Kidney epithelial cell (primary cell): ENCODE measurements at regions not wholly inside any gene's neighbourhood (a gene's known extent, or its start where the extent isn't known, plus 50 kb on each side); places are given as distances from the start of the nearest gene placed in this dataset.

ENCODE experiments used
- DNase-seq: peaks from one replicate; pipeline ENCODE4 v3.0.0-alpha.2; 2010; ENCODE audit warnings: low read depth
- H3K27me3 ChIP-seq: 2 replicates; pipeline ENCODE4 v1.6.0; 2011; ENCODE audit warnings: low read length; ENCODE audit not compliant: control insufficient read depth, insufficient read depth
- H3K36me3 ChIP-seq: 2 replicates; pipeline ENCODE4 v1.5.1; 2011; ENCODE audit warnings: low read length; ENCODE audit not compliant: control insufficient read depth, insufficient read depth
- H3K4me3 ChIP-seq: 2 replicates; pipeline ENCODE4 v1.5.1; 2011; ENCODE audit warnings: low read depth, mild to moderate bottlenecking, control low read depth, low read length
- CTCF ChIP-seq: IDR thresholded peaks from 2 replicates; pipeline ENCODE4 v1.5.1; 2011; ENCODE audit warnings: mild to moderate bottlenecking, moderate library complexity, low read length, control low read depth, inconsistent platforms; ENCODE audit not compliant: insufficient read depth, poor library complexity, severe bottlenecking

GRCh38 chr7:93040355-93040754 is 77.4 kb downstream of the SAMD9 start:
- no peaks in the 10 kb centered on the region for H3K36me3 ChIP-seq
- no peak for DNase-seq
- H3K27me3 ChIP-seq: no peaks in the 10 kb centered on the region
- TF ChIP-seq CTCF: no peak
- no peak overlapping the region for H3K4me3 ChIP-seq

GRCh38 chr7:93039786-93040185 is 78.0 kb downstream of the SAMD9 start:
- Histone ChIP-seq H3K4me3 (no peak overlapping the region), H3K36me3 (no peaks in the 10 kb centered on the region), H3K27me3 (no peaks in the 10 kb centered on the region)
- DNase-seq: no peak
- no peak for TF ChIP-seq CTCF

GRCh38 chr7:93039282-93039681 is 78.5 kb downstream of the SAMD9 start:
- Histone ChIP-seq H3K4me3 (no peak overlapping the region), H3K36me3 (no peaks in the 10 kb centered on the region), H3K27me3 (no peaks in the 10 kb centered on the region)
- DNase-seq: no peak
- TF ChIP-seq CTCF: no peak

GRCh38 chr7:93036807-93037206 is 81.0 kb downstream of the SAMD9 start:
- no peak for DNase-seq
- no peaks in the 10 kb centered on the region for H3K36me3 ChIP-seq
- TF ChIP-seq CTCF: no peak
- no peak overlapping the region for H3K4me3 ChIP-seq
- H3K27me3 ChIP-seq: no peaks in the 10 kb centered on the region

- TF ChIP-seq CTCF: no peak
These were observed 81.6 kb downstream of the SAMD9 start for GRCh38 chr7:93036149-93036640.

GRCh38 chr7:93031795-93032194 is 86.0 kb downstream of the SAMD9 start:
- DNase-seq: no peak
- Histone ChIP-seq H3K4me3 (no peak overlapping the region), H3K27me3 (no peaks in the 10 kb centered on the region), H3K36me3 (no peaks in the 10 kb centered on the region)
- no peak for TF ChIP-seq CTCF

More at GRCh38 chr7:93036149-93036640, 81.6 kb downstream of the SAMD9 start:
- H3K36me3 ChIP-seq: no peaks in the 10 kb centered on the region
- H3K27me3 ChIP-seq: no peaks in the 10 kb centered on the region
- H3K4me3 ChIP-seq: no peak overlapping the region
- no peak for DNase-seq
